HG02759 (cell line): ENCODE measurements at regions not wholly inside any gene's neighbourhood (a gene's known extent, or its start where the extent isn't known, plus 50 kb on each side); places are given as distances from the start of the nearest gene placed in this dataset.
"Not testable (repeated sequence)": the region's sequence is repeated elsewhere in the genome, so short reads cannot be mapped to it uniquely, and the experiment has no call there.

ENCODE experiments used
- ATAC-seq: cut with Tn5 transposase; IDR thresholded peaks from one replicate; pipeline ENCODE4 v1.9.1; 2021; ENCODE audit warnings: mild to moderate bottlenecking, moderate library complexity; ENCODE audit not compliant: unreplicated experiment

GRCh38 chr3:103134023-103134724, 699.4 kb downstream of the ZPLD1 start:
- ATAC-seq, result peak; percentile 89

GRCh38 chr3:103136621-103137020, 701.8 kb downstream of the ZPLD1 start:
- ATAC-seq, result no peak

- ATAC-seq, result no peak
Measured at GRCh38 chr3:103137830-103138229, 703.0 kb downstream of the ZPLD1 start.

GRCh38 chr3:103158183-103158582, 723.4 kb downstream of the ZPLD1 start:
- no peak for ATAC-seq

GRCh38 chr3:103166890-103167289, 732.1 kb downstream of the ZPLD1 start:
- ATAC-seq, result no peak

GRCh38 chr3:103167850-103168249, 733.0 kb downstream of the ZPLD1 start:
- peak; percentile 40 for ATAC-seq

- ATAC-seq, result no peak
Measured at GRCh38 chr3:103169289-103169688, 734.5 kb downstream of the ZPLD1 start.

- peak; percentile 67 for ATAC-seq
Measured at GRCh38 chr3:103170651-103171050, 735.8 kb downstream of the ZPLD1 start.

GRCh38 chr3:103173940-103174339, 739.1 kb downstream of the ZPLD1 start:
- ATAC-seq, result no peak

GRCh38 chr3:103181160-103181559, 746.3 kb downstream of the ZPLD1 start:
- no peak for ATAC-seq

GRCh38 chr3:103184772-103185171, 750.0 kb downstream of the ZPLD1 start:
- ATAC-seq, result no peak

- no peak for ATAC-seq
Measured at GRCh38 chr3:103189941-103190340, 755.1 kb downstream of the ZPLD1 start.

- no peak for ATAC-seq
Measured at GRCh38 chr3:103195216-103195615, 760.4 kb downstream of the ZPLD1 start.

GRCh38 chr3:103203441-103203840, 768.6 kb downstream of the ZPLD1 start:
- ATAC-seq, result no peak

GRCh38 chr3:103210583-103210982, 775.8 kb downstream of the ZPLD1 start:
- no peak for ATAC-seq

- ATAC-seq, result peak; percentile 100
Measured at GRCh38 chr3:103218146-103218545, 783.3 kb downstream of the ZPLD1 start.

- ATAC-seq, result no peak
Measured at GRCh38 chr3:103218793-103219192, 784.0 kb downstream of the ZPLD1 start.

GRCh38 chr3:103227651-103228050, 792.8 kb downstream of the ZPLD1 start:
- no peak for ATAC-seq

- no peak for ATAC-seq
Measured at GRCh38 chr3:103247459-103247858, 812.6 kb downstream of the ZPLD1 start.

- not testable (repeated sequence) for ATAC-seq
Measured at GRCh38 chr3:103254827-103255226, 820.0 kb downstream of the ZPLD1 start.

GRCh38 chr3:103269287-103269686, 834.5 kb downstream of the ZPLD1 start:
- no peak for ATAC-seq

- no peak for ATAC-seq
Measured at GRCh38 chr3:103271575-103271974, 836.8 kb downstream of the ZPLD1 start.

- no peak for ATAC-seq
Measured at GRCh38 chr3:103295974-103296570, 861.3 kb downstream of the ZPLD1 start.
